CD14-positive monocyte (primary cell): ENCODE measurements at regions not wholly inside any gene's neighbourhood (a gene's known extent, or its start where the extent isn't known, plus 50 kb on each side); places are given as distances from the start of the nearest gene placed in this dataset.

Experiments
- DNase-seq, 3 donors: peaks; one replicate each; pipeline ENCODE4 v3.0.0-alpha.2; 2011 to 2022
- H2AFZ ChIP-seq: 2 replicates; pipeline ENCODE4 v1.6.0; 2012; ENCODE audit warnings: mild to moderate bottlenecking, low read depth, low read length, inconsistent platforms; ENCODE audit not compliant: insufficient read depth, poor library complexity, severe bottlenecking
- H3K27ac ChIP-seq, 2 donors: 1 replicate in 1 of 2; 2 replicates in 1 of 2; pipeline ENCODE4 v1.5.1; 2012 to 2013; ENCODE audit warnings: low read length in 2 of 2, control low read depth in 1 of 2, inconsistent platforms in 1 of 2, low read depth in 1 of 2, mild to moderate bottlenecking in 1 of 2
- H3K27me3 ChIP-seq, 2 donors: one replicate each; pipeline versions ENCODE4 v1.6.0 to v1.6.1; 2011 to 2013; ENCODE audit warnings: low read length in 2 of 2; ENCODE audit not compliant: control insufficient read depth in 2 of 2, insufficient read depth in 2 of 2
- H3K36me3 ChIP-seq, 2 donors: replicated peaks in 1 of 2; 1 replicate in 1 of 2; 2 replicates in 1 of 2; pipeline versions ENCODE4 v1.5.1 to v1.6.1; 2012 to 2013; ENCODE audit warnings: low read length in 2 of 2, control low read depth in 1 of 2, inconsistent platforms in 1 of 2, mild to moderate bottlenecking in 1 of 2; ENCODE audit not compliant: insufficient read depth in 2 of 2, control insufficient read depth in 1 of 2
- H3K4me1 ChIP-seq, 2 donors: 1 replicate in 1 of 2; 2 replicates in 1 of 2; pipeline versions ENCODE4 v1.5.1 to v1.6.1; 2012 to 2013; ENCODE audit warnings: low read length in 2 of 2, control low read depth in 1 of 2, inconsistent platforms in 1 of 2, mild to moderate bottlenecking in 1 of 2, moderate library complexity in 1 of 2; ENCODE audit not compliant: insufficient read depth in 2 of 2, control insufficient read depth in 1 of 2
- H3K4me2 ChIP-seq: replicated peaks from 2 replicates; pipeline ENCODE3; 2012; ENCODE audit warnings: low read length, moderate library complexity, mild to moderate bottlenecking; ENCODE audit not compliant: poor library complexity, severe bottlenecking; ENCODE audit errors: extremely low read depth
- H3K4me3 ChIP-seq, 3 experiments: fragments of 200-600 bp in 1 of 3; sonication (generic) in 1 of 3; replicated peaks in 1 of 3; 1 replicate in 2 of 3; 2 replicates in 1 of 3; pipeline ENCODE4 v1.5.1; 2011 to 2013; ENCODE audit warnings: low read length in 3 of 3, mild to moderate bottlenecking in 3 of 3, control low read depth in 2 of 3, low read depth in 2 of 3, inconsistent platforms in 1 of 3, moderate library complexity in 1 of 3
- H3K79me2 ChIP-seq: 2 replicates; pipeline ENCODE4 v1.6.0; 2012; ENCODE audit warnings: mild to moderate bottlenecking, control low read depth, inconsistent platforms, low read length, moderate library complexity; ENCODE audit not compliant: insufficient read depth
- H3K9ac ChIP-seq: 2 replicates; pipeline ENCODE4 v1.6.0; 2017; ENCODE audit warnings: low read length, mild to moderate bottlenecking; ENCODE audit not compliant: insufficient read depth, poor library complexity, severe bottlenecking
- H3K9me3 ChIP-seq, 2 donors: replicated peaks in 1 of 2; 1 replicate in 1 of 2; 2 replicates in 1 of 2; pipeline versions ENCODE4 v1.5.1 to v1.6.1; 2012 to 2013; ENCODE audit warnings: low read length in 2 of 2, control low read depth in 1 of 2; ENCODE audit not compliant: control insufficient read depth in 1 of 2, insufficient read depth in 1 of 2
- H4K20me1 ChIP-seq: 2 replicates; pipeline ENCODE4 v1.6.0; 2012; ENCODE audit warnings: mild to moderate bottlenecking, low read length, control low read depth, moderate library complexity; ENCODE audit not compliant: insufficient read depth
- H3K27ac Mint-ChIP-seq, 7 donors: one replicate each; pipeline ENCODE4 v1.8.0; 2020; ENCODE audit warnings: mild to moderate bottlenecking in 7 of 7, mixed read lengths in 7 of 7, moderate library complexity in 6 of 7, inconsistent platforms in 2 of 7
- H3K27me3 Mint-ChIP-seq, 3 donors: one replicate each; pipeline ENCODE4 v1.8.0; 2021 to 2022; ENCODE audit warnings: low read depth in 3 of 3, mild to moderate bottlenecking in 3 of 3, mixed read lengths in 3 of 3, moderate library complexity in 3 of 3, inconsistent platforms in 1 of 3
- H3K36me3 Mint-ChIP-seq, 2 donors: one replicate each; pipeline ENCODE4 v1.8.0; 2020; ENCODE audit warnings: mixed read lengths in 2 of 2, inconsistent platforms in 1 of 2, mild to moderate bottlenecking in 1 of 2
- H3K4me1 Mint-ChIP-seq: one replicate; pipeline ENCODE4 v1.8.0; 2020; ENCODE audit warnings: mild to moderate bottlenecking, mixed read lengths
- H3K4me3 Mint-ChIP-seq, 2 donors: one replicate each; pipeline ENCODE4 v1.8.0; 2020; ENCODE audit warnings: mild to moderate bottlenecking in 2 of 2, mixed read lengths in 2 of 2, moderate library complexity in 1 of 2
- H3K9me3 Mint-ChIP-seq, 7 donors: one replicate each; pipeline ENCODE4 v1.8.0; 2020 to 2022; ENCODE audit warnings: mixed read lengths in 7 of 7, mild to moderate bottlenecking in 6 of 7, moderate library complexity in 6 of 7, inconsistent platforms in 2 of 7
- WGBS: methylation state at CpG from one replicate; pipeline ENCODE4 v1.1.5; 2013; ENCODE audit warnings: missing lambda C conversion rate; ENCODE audit not compliant: insufficient coverage; 5-methylcytosine and 5-hydroxymethylcytosine counted together
- intact Hi-C, 2 donors: fragments of 100-400 bp; cut with micrococcal nuclease; formaldehyde crosslinking; loops; one replicate each; pipeline versions ENCODE4 v1.15.0 to v1.15.1; 2023
- TF ChIP-seq, protein P1 (sequence below): fragments of 200-600 bp; IDR thresholded peaks from one replicate; pipeline ENCODE4 v1.8.0; 2022; ENCODE audit warnings: antibody characterized with exemption, mild to moderate bottlenecking

DNA sequence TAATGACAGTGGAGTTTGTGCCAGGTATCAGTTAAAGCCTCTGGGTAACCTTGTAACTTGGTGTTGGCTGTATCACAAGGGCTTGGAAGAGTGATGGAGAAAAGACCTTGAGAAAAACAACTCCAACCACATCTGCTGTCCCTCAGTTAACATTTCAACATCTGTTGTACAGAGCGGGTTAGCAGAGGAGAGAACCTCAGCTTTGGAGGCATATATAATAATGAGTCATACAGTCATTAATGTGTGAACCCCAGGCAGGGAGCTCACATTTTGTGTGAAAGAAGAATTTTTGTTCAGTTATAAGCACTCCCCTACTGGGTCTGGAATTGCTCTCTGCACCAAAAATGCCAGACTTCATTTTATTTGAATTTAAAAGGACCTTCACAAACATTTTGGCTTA is 439.5 kb downstream of the PDCD6IP start:
- H3K27me3 ChIP-seq, result no peaks in the 10 kb centered on the region
- no peak overlapping the region for H3K4me3 ChIP-seq
- no peaks in the 10 kb centered on the region for H3K4me1 Mint-ChIP-seq
- no peak overlapping the region for H3K9ac ChIP-seq
- no peaks in the 10 kb centered on the region for H3K27me3 Mint-ChIP-seq
- TF ChIP-seq, protein P1, sequence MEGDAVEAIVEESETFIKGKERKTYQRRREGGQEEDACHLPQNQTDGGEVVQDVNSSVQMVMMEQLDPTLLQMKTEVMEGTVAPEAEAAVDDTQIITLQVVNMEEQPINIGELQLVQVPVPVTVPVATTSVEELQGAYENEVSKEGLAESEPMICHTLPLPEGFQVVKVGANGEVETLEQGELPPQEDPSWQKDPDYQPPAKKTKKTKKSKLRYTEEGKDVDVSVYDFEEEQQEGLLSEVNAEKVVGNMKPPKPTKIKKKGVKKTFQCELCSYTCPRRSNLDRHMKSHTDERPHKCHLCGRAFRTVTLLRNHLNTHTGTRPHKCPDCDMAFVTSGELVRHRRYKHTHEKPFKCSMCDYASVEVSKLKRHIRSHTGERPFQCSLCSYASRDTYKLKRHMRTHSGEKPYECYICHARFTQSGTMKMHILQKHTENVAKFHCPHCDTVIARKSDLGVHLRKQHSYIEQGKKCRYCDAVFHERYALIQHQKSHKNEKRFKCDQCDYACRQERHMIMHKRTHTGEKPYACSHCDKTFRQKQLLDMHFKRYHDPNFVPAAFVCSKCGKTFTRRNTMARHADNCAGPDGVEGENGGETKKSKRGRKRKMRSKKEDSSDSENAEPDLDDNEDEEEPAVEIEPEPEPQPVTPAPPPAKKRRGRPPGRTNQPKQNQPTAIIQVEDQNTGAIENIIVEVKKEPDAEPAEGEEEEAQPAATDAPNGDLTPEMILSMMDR, result no peak
- no peak overlapping the region for H3K27ac Mint-ChIP-seq
- H3K27ac ChIP-seq, result no peak overlapping the region
- no peak overlapping the region for H3K4me3 Mint-ChIP-seq
- H3K4me2 ChIP-seq, result no peak overlapping the region
- H3K9me3 Mint-ChIP-seq, result peaks cover 0 to 1% (median 0%) of the 10 kb centered on the region in 7 donors
- no CpG with 5 or more reads among the region's 1 CpG for WGBS
- no peak overlapping the region for H2AFZ ChIP-seq
- no peaks in the 10 kb centered on the region for H3K79me2 ChIP-seq
- no peaks in the 10 kb centered on the region for H3K36me3 Mint-ChIP-seq
- no peaks in the 10 kb centered on the region for H3K36me3 ChIP-seq
- H3K4me1 ChIP-seq, result no peaks in the 10 kb centered on the region
- intact Hi-C loops, result no loop called here
- no peaks in the 10 kb centered on the region for H4K20me1 ChIP-seq
- H3K9me3 ChIP-seq, result no peaks in the 10 kb centered on the region
- no peak for DNase-seq

DNA sequence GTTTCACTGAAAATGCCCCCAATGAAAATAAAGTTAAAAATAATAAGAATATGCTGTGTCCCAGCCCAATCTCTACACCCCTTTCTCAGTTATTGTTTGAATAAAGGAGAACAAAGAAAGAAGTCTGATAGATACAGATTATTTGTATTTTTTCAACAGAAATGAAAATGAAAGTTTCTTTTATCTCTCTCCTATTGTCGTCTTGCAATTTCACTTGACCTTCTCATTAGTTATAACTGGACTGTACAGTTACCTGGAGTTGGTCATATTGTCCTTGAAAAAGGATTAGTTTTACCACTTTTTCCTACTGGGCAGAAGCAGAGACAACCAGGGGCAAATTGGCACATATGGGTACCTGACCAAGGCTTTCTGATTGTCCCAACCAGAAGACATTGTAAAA is 440.0 kb downstream of the PDCD6IP start:
- Histone ChIP-seq H3K4me3 (no peak overlapping the region), H3K4me2 (no peak overlapping the region), H3K36me3 (no peaks in the 10 kb centered on the region), H3K79me2 (no peaks in the 10 kb centered on the region), H3K4me1 (no peaks in the 10 kb centered on the region), H3K9ac (no peak overlapping the region), H3K27ac (no peak overlapping the region), H2AFZ (no peak overlapping the region), H4K20me1 (no peaks in the 10 kb centered on the region), H3K27me3 (no peaks in the 10 kb centered on the region), H3K9me3 (no peaks in the 10 kb centered on the region)
- no peaks in the 10 kb centered on the region for H3K4me1 Mint-ChIP-seq
- no CpG with 5 or more reads among the region's 1 CpG for WGBS
- H3K27ac Mint-ChIP-seq, result no peak overlapping the region
- H3K4me3 Mint-ChIP-seq, result no peak overlapping the region
- TF ChIP-seq, protein P1, result no peak
- H3K27me3 Mint-ChIP-seq, result no peaks in the 10 kb centered on the region
- intact Hi-C loops, result no loop called here
- peaks cover 0 to 1% (median 0%) of the 10 kb centered on the region in 7 donors for H3K9me3 Mint-ChIP-seq
- DNase-seq, result no peak
- no peaks in the 10 kb centered on the region for H3K36me3 Mint-ChIP-seq
